ENCODE measurements at regions not wholly inside any gene's neighbourhood (a gene's known extent, or its start where the extent isn't known, plus 50 kb on each side); places are given as distances from the start of the nearest gene placed in this dataset.

- TF ChIP-seq CTCF (IDR thresholded peaks at IDR 0.05) (no peak), POLR2A (IDR thresholded peaks at IDR 0.05) (no peak), POLR2AphosphoS5 (IDR thresholded peaks at IDR 0.05) (no peak)
These were observed 256.8 kb upstream of the ZC3H15 start for GRCh38 chr2:186229265-186229664.
